T-helper 2 cell (primary cell): ENCODE measurements at regions not wholly inside any gene's neighbourhood (a gene's known extent, or its start where the extent isn't known, plus 50 kb on each side); places are given as distances from the start of the nearest gene placed in this dataset.
A peak's percentile ranks its signal among the peaks of the same experiment; 100 is the strongest.
"Not testable (repeated sequence)": the region's sequence is repeated elsewhere in the genome, so short reads cannot be mapped to it uniquely, and the experiment has no call there.

Experiments used
- DNase-seq, 5 experiments: peaks; one replicate each; pipeline versions ENCODE4 v3.0.0 to v3.0.0-alpha.2; 2012 to 2022

DNA sequence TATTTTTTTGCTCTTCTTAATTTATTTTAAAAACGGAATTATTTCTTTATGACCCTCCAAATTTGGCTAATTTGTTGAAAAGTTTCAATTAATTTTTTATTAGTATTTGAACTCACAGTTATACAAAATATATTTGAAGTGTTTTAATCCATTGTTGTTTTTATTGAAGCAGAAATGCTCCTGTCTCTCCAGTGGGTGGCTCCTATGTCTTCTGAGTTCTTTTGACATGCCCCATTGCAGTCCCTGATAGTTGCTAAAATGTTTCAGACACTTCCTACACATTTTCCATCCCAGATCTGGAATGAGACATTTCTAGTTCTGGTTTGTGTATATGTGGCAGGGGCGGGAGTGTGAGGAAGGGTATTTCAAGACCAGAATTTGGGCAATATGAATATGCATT, 579.4 kb upstream of the PRR20A start:
- DNase-seq, result no peak

GRCh38 chr13:56563663-56564062, 577.1 kb upstream of the PRR20A start:
- DNase-seq, result no peak

DNA sequence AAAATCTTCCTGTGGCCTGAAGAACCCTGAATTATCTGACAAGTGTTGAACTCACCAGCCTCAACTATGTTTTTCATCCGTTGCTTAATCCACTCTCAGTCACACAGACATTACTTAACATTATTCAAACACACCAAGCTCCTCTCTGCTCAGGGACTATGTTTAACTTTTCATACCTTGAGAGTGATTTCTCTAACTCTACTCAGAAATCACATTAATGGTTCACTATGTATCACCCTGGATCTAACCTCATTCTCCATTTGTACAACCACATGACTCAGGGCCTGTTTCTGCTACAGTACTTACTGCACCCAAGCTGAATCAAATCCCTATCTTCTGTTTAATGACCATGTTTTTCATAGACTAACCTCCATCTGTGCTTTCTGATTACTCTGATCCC, 553.7 kb upstream of the PRR20A start:
- DNase-seq, result no peak

DNA sequence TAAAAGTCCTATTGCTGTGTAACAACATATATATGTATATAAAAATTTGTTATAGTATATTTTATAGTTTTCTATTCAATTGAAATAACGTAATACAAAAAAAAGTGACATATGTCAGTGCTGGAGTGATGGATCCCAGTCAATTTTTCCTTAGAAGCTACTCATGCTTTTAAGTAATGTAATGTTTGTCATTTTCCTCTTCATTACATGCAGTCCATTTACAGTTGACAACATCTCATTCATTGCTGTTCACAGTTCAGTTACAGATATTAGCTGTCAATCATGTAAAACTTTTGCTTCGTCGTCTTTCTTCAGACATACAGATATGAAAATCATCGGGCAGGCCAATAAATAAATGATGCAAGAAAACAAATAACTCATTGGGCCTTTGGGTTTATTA, 525.1 kb upstream of the PRR20A start:
- no peak for DNase-seq

GRCh38 chr13:56622840-56623239, 517.9 kb upstream of the PRR20A start:
- no peak for DNase-seq

DNA sequence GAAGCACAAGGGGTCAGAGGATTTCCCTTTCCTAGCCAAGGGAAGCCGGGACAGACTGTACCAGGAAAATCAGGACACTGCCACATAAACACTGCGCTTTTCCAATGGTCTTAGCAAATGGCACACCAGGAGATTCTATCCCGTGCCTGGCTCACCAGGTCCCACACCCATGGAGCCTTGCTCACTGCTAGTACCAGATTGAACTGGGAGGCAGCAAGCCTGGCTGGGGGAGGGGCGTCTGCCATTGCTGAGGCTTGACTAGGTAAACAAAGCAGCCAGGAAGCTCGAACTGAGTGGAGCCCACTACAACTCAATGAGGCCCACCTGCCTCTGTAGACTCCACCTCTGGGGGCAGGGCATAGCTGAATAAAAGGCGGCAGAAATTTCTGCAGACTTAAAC, 511.8 kb upstream of the PRR20A start:
- not testable (repeated sequence) for DNase-seq

GRCh38 chr13:56631060-56631459, 509.7 kb upstream of the PRR20A start:
- not testable (repeated sequence) for DNase-seq

DNA sequence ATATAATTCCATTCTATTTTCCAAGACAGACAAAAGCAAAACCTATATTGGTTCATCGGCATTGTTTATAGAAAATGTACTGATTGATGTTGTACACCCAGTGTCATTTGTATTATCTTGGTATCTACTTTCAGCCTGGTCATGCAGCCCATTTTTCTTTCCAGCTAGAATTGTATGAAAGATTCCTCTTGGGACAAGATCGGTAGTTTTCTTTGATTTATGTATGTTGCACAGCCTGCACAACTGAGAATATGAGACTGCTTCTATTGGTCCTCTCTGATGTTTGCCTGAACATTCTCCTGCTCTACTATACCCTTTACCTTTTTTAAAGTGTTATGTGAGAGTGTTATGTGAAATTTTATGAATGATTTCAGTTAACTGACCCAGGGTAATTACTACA, 487.7 kb upstream of the PRR20A start:
- no peak for DNase-seq

DNA sequence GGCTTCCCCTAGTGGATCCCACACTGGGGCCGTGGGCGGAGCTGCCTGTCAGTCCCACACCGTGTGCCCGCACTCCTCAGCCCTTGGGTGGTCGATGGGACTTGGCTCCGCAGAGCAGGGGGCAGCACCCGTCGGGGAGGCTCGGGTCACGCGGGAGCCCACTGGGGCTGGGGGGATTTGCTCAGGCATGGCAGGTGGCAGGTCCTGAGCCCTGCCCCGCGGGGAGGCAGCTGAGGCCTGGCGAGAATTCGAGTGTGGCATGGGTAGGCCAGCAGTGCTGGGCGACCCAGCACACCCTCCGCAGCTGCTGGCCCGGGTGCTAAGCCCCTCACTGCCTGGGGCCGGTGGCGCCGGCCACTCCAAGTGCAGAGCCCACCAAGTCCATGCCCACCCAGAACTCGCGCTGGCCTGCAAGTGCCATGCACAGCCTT, 481.7 kb upstream of the PRR20A start:
- DNase-seq, result peak in 1 of 5 experiments; percentile 0

DNA sequence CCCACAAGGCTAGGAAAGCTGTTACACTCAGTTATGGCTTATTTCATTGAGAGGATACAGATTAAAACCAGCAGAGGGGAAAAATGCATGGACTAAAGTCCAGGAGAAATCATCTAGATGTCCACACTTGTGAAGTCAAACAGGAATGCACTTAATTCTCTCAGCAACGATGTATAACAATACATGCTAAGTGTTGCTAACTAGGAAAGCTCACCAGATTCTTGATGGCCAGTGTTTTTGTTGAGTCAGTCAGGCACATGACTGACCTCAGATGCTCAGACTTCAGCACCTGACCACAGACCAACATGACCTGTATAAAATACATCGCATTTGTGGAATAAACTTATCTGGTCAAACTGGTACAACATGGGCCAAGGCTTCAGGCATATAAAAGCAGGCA, 470.2 kb upstream of the PRR20A start:
- no peak for DNase-seq

- no peak for DNase-seq
Measured at GRCh38 chr13:56681404-56681803, 459.3 kb upstream of the PRR20A start.

DNA sequence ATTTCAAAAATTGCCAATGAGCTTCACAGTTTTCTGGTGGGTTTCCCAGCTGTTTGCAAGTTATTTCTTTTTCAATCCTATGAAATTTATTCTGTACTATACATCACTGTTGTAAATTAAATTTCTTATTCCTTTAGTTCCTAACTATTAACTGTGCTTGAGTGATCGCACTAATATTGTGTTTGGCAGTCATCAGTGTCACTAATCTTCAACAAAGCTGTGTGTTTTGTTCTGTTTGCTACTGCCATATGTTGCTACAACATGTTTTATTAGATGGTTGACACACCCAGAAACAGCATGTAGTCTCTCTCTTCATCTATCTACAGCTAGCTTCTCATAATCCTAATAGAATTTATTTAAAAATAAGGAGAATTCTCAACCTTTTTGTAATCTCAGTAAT, 453.6 kb upstream of the PRR20A start:
- DNase-seq, result no peak

- no peak for DNase-seq
Measured at GRCh38 chr13:56697011-56697410, 443.7 kb upstream of the PRR20A start.

- no peak for DNase-seq
Measured at GRCh38 chr13:56700324-56700723, 440.4 kb upstream of the PRR20A start.

DNA sequence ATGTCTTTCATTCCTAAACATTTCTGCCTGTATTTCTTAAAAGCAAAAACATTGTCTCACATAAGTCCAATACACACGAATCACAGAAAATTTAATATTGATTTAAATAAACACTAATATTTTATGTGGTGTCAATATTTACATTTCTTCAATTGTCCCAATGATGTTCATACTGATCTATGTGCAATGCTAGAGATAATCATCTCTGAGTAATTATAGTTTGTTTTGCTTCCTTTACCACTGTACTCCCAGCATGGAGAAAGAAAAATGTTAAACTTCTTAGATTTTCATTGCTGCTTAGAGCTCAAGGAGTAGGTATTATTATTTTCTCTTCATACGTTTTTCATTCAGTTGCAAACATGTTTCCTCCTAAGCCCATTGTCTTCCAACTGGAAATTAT, 434.2 kb upstream of the PRR20A start:
- no peak for DNase-seq

DNA sequence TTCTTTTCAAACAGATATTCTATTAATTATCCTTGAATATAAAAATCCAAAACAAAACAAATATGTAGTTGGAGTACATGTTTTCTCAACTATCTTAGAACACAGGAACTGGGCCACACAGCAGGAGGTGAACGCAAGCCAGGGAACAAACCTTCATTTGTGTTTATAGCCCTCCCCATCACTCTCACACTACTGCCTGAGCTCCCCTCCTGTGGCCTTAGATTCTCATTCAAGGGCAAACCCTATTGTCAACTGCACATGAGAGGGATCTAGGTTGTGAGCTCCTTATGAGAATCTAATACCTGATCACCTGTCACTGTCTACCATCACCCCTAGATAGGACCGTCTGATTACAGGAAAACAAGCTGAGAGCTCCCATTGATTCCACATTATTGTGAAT, 427.1 kb upstream of the PRR20A start:
- DNase-seq, result no peak

DNA sequence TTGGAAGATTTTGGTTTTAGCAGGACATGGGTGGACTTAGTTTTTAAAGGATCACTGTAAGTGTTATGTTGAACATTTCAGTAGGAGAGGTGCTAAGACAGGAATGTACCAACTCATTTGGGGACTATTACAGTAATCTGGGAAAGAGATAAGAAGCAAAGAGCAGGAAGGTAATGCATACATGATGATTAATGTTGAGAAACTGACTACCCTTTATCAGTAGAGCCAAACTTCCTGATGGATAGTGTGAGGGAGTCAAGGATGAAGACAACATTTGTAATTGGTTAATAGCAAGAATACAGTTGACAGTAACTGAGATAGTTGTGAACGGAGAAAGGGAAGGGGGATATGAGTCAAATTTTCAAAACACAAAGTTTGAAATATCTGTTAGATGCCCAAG, 421.9 kb upstream of the PRR20A start:
- no peak for DNase-seq

- no peak for DNase-seq
Measured at GRCh38 chr13:56720841-56721240, 419.9 kb upstream of the PRR20A start.

- no peak for DNase-seq
Measured at GRCh38 chr13:56735537-56735942, 405.2 kb upstream of the PRR20A start.

GRCh38 chr13:56736966-56737365, 403.8 kb upstream of the PRR20A start:
- no peak for DNase-seq

DNA sequence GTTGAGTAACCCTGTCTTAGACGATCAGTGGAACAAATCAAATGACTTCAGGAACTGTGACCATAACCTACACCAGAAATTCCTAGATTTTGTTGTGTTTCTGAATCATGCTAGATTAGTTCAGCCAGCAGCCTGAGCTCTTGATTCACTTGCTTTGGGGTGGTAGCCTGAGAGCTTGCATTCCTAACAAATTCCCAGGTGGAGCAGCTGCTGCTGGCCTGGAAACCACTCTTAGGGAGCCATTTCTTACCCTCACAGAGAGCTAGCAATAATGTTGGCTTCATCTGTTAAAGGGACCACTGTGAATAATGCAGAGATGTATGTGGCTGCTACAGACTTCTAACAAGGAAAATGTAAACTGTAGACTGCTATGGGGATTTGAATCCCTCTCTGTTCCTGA, 388.1 kb upstream of the PRR20A start:
- DNase-seq, result no peak

DNA sequence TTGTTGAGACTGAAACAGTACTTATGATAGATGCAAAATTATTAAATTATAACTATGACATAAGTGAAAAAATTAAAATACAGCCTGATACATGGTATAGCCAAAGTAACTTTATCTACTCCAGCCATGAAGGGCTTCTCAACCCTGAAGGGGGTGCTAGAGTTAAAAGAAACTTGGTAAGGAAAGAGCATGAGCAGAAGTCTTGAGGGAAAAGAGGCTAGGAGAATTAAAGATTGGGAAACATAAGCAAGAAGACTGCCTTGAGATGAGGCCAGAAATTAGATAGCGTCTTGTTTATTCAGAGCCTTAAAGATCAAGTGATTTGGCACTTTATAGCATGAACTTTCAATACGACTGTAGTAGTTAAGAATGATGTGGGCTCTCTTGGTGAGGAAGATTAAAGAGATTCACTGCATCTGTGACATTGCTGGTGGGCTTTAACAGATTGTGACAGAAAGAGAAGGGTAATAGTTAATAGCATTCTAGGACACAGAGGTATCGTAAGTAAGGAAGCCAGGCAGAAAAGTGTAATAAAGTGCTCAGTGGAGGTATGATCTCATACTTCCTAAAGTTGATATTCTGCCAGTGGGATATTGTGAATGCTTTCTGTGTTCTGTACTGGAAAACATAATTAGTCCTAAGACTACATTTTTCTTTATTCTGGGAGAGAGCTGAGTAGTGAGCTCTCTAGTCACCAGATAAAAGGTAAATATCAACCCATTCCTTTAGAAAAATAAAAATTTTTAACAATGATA, 385.4 kb upstream of the PRR20A start:
- DNase-seq, result no peak

- DNase-seq, result not testable (repeated sequence)
Measured at GRCh38 chr13:56763333-56763732, 377.4 kb upstream of the PRR20A start.

- DNase-seq, result no peak
Measured at GRCh38 chr13:56773148-56773547, 367.6 kb upstream of the PRR20A start.

GRCh38 chr13:56789527-56789926, 351.2 kb upstream of the PRR20A start:
- DNase-seq, result no peak
